OCI-LY7 (cell line): ENCODE measurements at regions not wholly inside any gene's neighbourhood (a gene's known extent, or its start where the extent isn't known, plus 50 kb on each side); places are given as distances from the start of the nearest gene placed in this dataset.

ENCODE experiments used
- EZH2phosphoT487 ChIP-seq: fragments of 200-600 bp; sonication (generic); IDR thresholded peaks from 2 replicates; pipeline ENCODE4 v1.6.1; 2018; ENCODE audit warnings: low read depth, borderline replicate concordance, mild to moderate bottlenecking, mixed run types, antibody characterized with exemption, low read length, moderate library complexity, mixed read lengths
- TF ChIP-seq, protein P1 (sequence below): fragments of 200-600 bp; sonication (generic); conservative IDR thresholded peaks from 2 replicates; pipeline ENCODE4 v1.5.1; 2014; ENCODE audit warnings: mild to moderate bottlenecking, antibody characterized with exemption, low read length, moderate library complexity, mixed read lengths

- TF ChIP-seq, protein P1, sequence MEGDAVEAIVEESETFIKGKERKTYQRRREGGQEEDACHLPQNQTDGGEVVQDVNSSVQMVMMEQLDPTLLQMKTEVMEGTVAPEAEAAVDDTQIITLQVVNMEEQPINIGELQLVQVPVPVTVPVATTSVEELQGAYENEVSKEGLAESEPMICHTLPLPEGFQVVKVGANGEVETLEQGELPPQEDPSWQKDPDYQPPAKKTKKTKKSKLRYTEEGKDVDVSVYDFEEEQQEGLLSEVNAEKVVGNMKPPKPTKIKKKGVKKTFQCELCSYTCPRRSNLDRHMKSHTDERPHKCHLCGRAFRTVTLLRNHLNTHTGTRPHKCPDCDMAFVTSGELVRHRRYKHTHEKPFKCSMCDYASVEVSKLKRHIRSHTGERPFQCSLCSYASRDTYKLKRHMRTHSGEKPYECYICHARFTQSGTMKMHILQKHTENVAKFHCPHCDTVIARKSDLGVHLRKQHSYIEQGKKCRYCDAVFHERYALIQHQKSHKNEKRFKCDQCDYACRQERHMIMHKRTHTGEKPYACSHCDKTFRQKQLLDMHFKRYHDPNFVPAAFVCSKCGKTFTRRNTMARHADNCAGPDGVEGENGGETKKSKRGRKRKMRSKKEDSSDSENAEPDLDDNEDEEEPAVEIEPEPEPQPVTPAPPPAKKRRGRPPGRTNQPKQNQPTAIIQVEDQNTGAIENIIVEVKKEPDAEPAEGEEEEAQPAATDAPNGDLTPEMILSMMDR: no peak
- TF ChIP-seq EZH2phosphoT487: no peak
These were observed 106.7 kb upstream of the AGBL1 start for GRCh38 chr15:85972805-85973540.
